ENCODE measurements at regions not wholly inside any gene's neighbourhood (a gene's known extent, or its start where the extent isn't known, plus 50 kb on each side); places are given as distances from the start of the nearest gene placed in this dataset.

- Histone ChIP-seq H3K27me3 (no peaks in the 10 kb centered on the region), H3K9me3 (no peaks in the 10 kb centered on the region), H3K4me3 (no peak overlapping the region), H3K36me3 (no peaks in the 10 kb centered on the region), H3K4me1 (no peaks in the 10 kb centered on the region), H3K27ac (no peak overlapping the region)
- intact Hi-C loops (cut with DNase I; ENCODE audit: low total_unique reads) (no loop called here), in situ Hi-C loops (cut with MboI; ENCODE audit: low sequenced_read_pairs in 4 of 4) (no loop called here)
- DNase-seq, result no peak
- ATAC-seq, result no peak
- TF ChIP-seq CTCF (IDR thresholded peaks at IDR 0.05 in 4 of 5, conservative IDR thresholded peaks at IDR 0.05 in 1 of 5) (no peak), POLR2A (IDR thresholded peaks at IDR 0.05) (no peak)
These were observed 821.3 kb upstream of the TMEM132C start for GRCh38 chr12:127445581-127446139.

GRCh38 chr12:127448906-127449305 is 818.1 kb upstream of the TMEM132C start:
- ATAC-seq (no peak), DNase-seq (no peak)
- intact Hi-C loops (cut with DNase I; ENCODE audit: low total_unique reads) (no loop called here), in situ Hi-C loops (cut with MboI; ENCODE audit: low sequenced_read_pairs in 4 of 4) (no loop called here)
- no peaks in the 10 kb centered on the region for H3K27me3 ChIP-seq
- no peak overlapping the region for H3K4me3 ChIP-seq
- H3K4me1 ChIP-seq, result no peaks in the 10 kb centered on the region
- H3K27ac ChIP-seq, result no peak overlapping the region
- H3K9me3 ChIP-seq, result no peaks in the 10 kb centered on the region
- no peaks in the 10 kb centered on the region for H3K36me3 ChIP-seq
- no peak for TF ChIP-seq POLR2A (IDR thresholded peaks at IDR 0.05)
- TF ChIP-seq CTCF (IDR thresholded peaks at IDR 0.05 in 4 of 5, conservative IDR thresholded peaks at IDR 0.05 in 1 of 5), result no peak

- H3K27me3 ChIP-seq, result peaks cover 5 to 15% (median 13%) of the 10 kb centered on the region in 3 donors
- H3K4me1 ChIP-seq, result no peaks in the 10 kb centered on the region
- no peak overlapping the region for H3K4me3 ChIP-seq
- DNase-seq (no peak), ATAC-seq (no peak)
- TF ChIP-seq POLR2A (IDR thresholded peaks at IDR 0.05) (no peak), CTCF (IDR thresholded peaks at IDR 0.05 in 4 of 5, conservative IDR thresholded peaks at IDR 0.05 in 1 of 5) (no peak)
- H3K27ac ChIP-seq, result no peak overlapping the region
- intact Hi-C loops (cut with DNase I; ENCODE audit: low total_unique reads), result no loop called here
- in situ Hi-C loops (cut with MboI; ENCODE audit: low sequenced_read_pairs in 4 of 4), result no loop called here
- no peaks in the 10 kb centered on the region for H3K9me3 ChIP-seq
- H3K36me3 ChIP-seq, result no peaks in the 10 kb centered on the region
These were observed 816.1 kb upstream of the TMEM132C start for GRCh38 chr12:127450826-127451225.

DNA sequence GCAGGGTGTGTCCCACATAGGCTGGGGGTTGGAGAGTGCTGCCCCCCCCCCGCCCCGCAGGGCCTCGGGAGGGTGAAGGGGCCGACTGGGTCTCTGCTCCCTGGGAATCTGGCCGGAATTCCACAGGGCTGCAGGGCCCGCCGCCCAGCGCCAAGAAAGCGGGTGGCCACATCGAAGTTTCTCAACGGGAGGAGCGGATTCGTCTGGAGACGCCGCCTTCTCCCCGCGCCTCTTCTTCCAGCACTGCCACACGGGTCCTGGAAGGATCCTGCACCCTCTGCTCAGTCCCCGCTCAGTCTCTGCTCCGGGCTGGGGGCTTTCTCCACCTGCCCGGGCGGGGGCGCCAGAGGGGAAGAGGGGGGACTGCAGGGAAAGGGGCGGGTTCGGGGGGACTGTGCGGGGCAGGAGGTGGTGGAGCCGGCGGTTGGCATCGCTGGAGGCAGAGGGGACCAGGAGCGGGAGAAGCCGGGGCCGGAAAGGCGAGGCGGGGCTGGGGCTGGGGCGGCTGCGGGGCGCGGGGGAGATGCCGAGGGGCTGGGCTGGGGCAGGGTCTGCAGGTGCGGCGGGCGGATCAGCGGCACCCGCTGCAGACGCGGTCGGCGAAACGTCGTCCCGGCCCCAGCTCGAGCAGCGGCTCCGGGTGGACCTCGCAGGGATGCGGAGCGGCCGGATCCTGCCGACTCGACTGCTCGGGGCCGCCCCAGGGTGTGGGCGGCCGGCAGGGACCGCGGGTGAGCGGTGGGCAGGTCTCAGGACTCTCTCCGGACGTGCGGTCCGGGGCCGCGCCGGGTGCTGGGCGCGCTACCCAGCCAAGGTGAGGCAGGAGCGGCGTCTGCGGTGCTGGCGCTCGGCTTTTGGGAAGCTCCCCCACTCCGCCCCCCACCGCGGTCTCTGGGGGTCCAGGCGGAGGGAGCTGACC is 811.4 kb upstream of the TMEM132C start:
- in situ Hi-C loops (cut with MboI; ENCODE audit: low sequenced_read_pairs in 4 of 4), result no loop called here
- Histone ChIP-seq H3K4me3 (no peak overlapping the region), H3K4me1 (no peaks in the 10 kb centered on the region), H3K9me3 (no peaks in the 10 kb centered on the region), H3K27ac (no peak overlapping the region), H3K27me3 (peaks cover 8 to 17% (median 15%) of the 10 kb centered on the region in 3 donors), H3K36me3 (no peaks in the 10 kb centered on the region)
- TF ChIP-seq CTCF (IDR thresholded peaks at IDR 0.05 in 4 of 5, conservative IDR thresholded peaks at IDR 0.05 in 1 of 5) (no peak), POLR2A (IDR thresholded peaks at IDR 0.05) (no peak)
- DNase-seq (no peak), ATAC-seq (no peak)
- intact Hi-C loops (cut with DNase I; ENCODE audit: low total_unique reads), result no loop called here

All from gastrocnemius medialis (tissue), 4 donors.